Endothelial cell of umbilical vein (primary cell): ENCODE measurements at regions not wholly inside any gene's neighbourhood (a gene's known extent, or its start where the extent isn't known, plus 50 kb on each side); places are given as distances from the start of the nearest gene placed in this dataset.

ENCODE experiments used
- BruUV-seq: library from RNA; stranded (reverse); fragments of 400-500 nt; replicated peaks from 2 replicates; lab custom pipeline; 2021; lab: Mats Ljungman, UMichigan
- CTCF ChIA-PET: fragments of 300-600, 350-600 bp; sonication (Branson Sonifier 250); formaldehyde crosslinking; loops from one replicate; lab custom pipeline; 2021; ENCODE audit warnings: antibody characterized with exemption, inconsistent platforms; lab: Charles Lee
- POLR2A ChIA-PET: fragments of 300-600, 350-600 bp; sonication (Branson Sonifier 250); formaldehyde crosslinking; loops from one replicate; lab custom pipeline; 2021; ENCODE audit warnings: antibody characterized with exemption, inconsistent platforms; lab: Charles Lee
- DNase-seq: peaks from one replicate; pipeline ENCODE4 v3.0.0-alpha.2; 2011; ENCODE audit warnings: low read depth, low spot score
- FAIRE-seq: peaks from 2 replicates; lab custom pipeline; 2011; peaks lifted over from hg19 to GRCh38; lab: Jason Lieb, UNC
- H2AFZ ChIP-seq: 2 replicates; pipeline ENCODE4 v1.6.0; 2012; ENCODE audit warnings: low read depth, low read length, control low read depth, inconsistent platforms
- H3K27ac ChIP-seq: 2 replicates; pipeline ENCODE4 v1.5.1; 2011; ENCODE audit warnings: low read depth, mild to moderate bottlenecking, control low read depth, low read length, moderate library complexity; ENCODE audit not compliant: insufficient read depth
- H3K27me3 ChIP-seq, 2 experiments: 2 replicates each; pipeline versions ENCODE4 v1.6.0 to v1.6.1; 2011; ENCODE audit warnings: low read length in 2 of 2, mixed read lengths in 1 of 2; ENCODE audit not compliant: control insufficient read depth in 2 of 2, insufficient read depth in 2 of 2
- H3K36me3 ChIP-seq, 2 experiments: 2 replicates in 1 of 2; 3 replicates in 1 of 2; pipeline ENCODE4 v1.5.1; 2011; ENCODE audit warnings: low read length in 2 of 2, mild to moderate bottlenecking in 1 of 2, moderate library complexity in 1 of 2; ENCODE audit not compliant: control insufficient read depth in 2 of 2, insufficient read depth in 2 of 2; ENCODE audit errors: extremely low read depth in 1 of 2
- H3K4me1 ChIP-seq: 3 replicates; pipeline ENCODE4 v1.5.1; 2011; ENCODE audit warnings: mild to moderate bottlenecking, low read length; ENCODE audit not compliant: control insufficient read depth, insufficient read depth; ENCODE audit errors: extremely low read depth
- H3K4me2 ChIP-seq: 2 replicates; pipeline ENCODE4 v1.6.1; 2011; ENCODE audit warnings: low read length, control low read depth, mixed read lengths; ENCODE audit not compliant: insufficient read depth
- H3K4me3 ChIP-seq, 3 experiments: fragments of 200-600 bp in 1 of 3; sonication (generic), shearing (Covaris generic) in 1 of 3; replicated peaks in 1 of 3; 2 replicates each; pipeline ENCODE4 v1.5.1; 2011 to 2016; ENCODE audit warnings: control low read depth in 3 of 3, low read length in 3 of 3, mild to moderate bottlenecking in 2 of 3, inconsistent platforms in 1 of 3, low read depth in 1 of 3, moderate library complexity in 1 of 3; ENCODE audit not compliant: insufficient read depth in 1 of 3
- H3K79me2 ChIP-seq: 2 replicates; pipeline ENCODE4 v1.6.0; 2012; ENCODE audit warnings: low read length, inconsistent platforms; ENCODE audit not compliant: control insufficient read depth, insufficient read depth
- H3K9ac ChIP-seq: replicated peaks from 2 replicates; pipeline ENCODE3; 2011; ENCODE audit warnings: low read length, control low read depth; ENCODE audit not compliant: insufficient read depth; ENCODE audit errors: extremely low read depth
- H3K9me1 ChIP-seq: replicated peaks from 3 replicates; pipeline ENCODE4 v1.6.0; 2011; ENCODE audit warnings: mild to moderate bottlenecking, low read length; ENCODE audit not compliant: control insufficient read depth, insufficient read depth; ENCODE audit errors: extremely low read depth
- H3K9me3 ChIP-seq: replicated peaks from 2 replicates; pipeline ENCODE4 v1.5.1; 2012; ENCODE audit warnings: low read length, inconsistent platforms; ENCODE audit not compliant: control insufficient read depth, insufficient read depth
- H4K20me1 ChIP-seq: replicated peaks from 2 replicates; pipeline ENCODE3; 2011; ENCODE audit warnings: mild to moderate bottlenecking, low read length; ENCODE audit not compliant: control insufficient read depth, insufficient read depth; ENCODE audit errors: extremely low read depth
- EZH2 ChIP-seq: IDR thresholded peaks from 2 replicates; pipeline ENCODE4 v1.6.1; 2012; ENCODE audit warnings: borderline replicate concordance, low read depth, mild to moderate bottlenecking, moderate library complexity, low read length, inconsistent platforms; ENCODE audit not compliant: severe bottlenecking
- FOS ChIP-seq: IDR thresholded peaks from 2 replicates; pipeline ENCODE4 v1.6.1; 2011; ENCODE audit warnings: mild to moderate bottlenecking, low read length, moderate library complexity, borderline replicate concordance; ENCODE audit not compliant: insufficient read depth
- GATA2 ChIP-seq: IDR thresholded peaks from 2 replicates; pipeline ENCODE4 v1.7.0; 2011; ENCODE audit warnings: low read depth, mild to moderate bottlenecking, moderate library complexity, mixed read lengths, low read length; ENCODE audit not compliant: insufficient read length, insufficient read depth
- JUN ChIP-seq: IDR thresholded peaks from 2 replicates; pipeline ENCODE4 v1.6.1; 2011; ENCODE audit warnings: borderline replicate concordance, low read depth; ENCODE audit not compliant: insufficient read length, insufficient read depth
- MYC ChIP-seq: IDR thresholded peaks from one replicate; pipeline ENCODE4 v1.6.1; 2011; ENCODE audit warnings: mild to moderate bottlenecking, low read depth, low read length
- POLR2A ChIP-seq: IDR thresholded peaks from 2 replicates; pipeline ENCODE4 v1.6.1; 2012; ENCODE audit warnings: low read depth, mild to moderate bottlenecking, control low read depth, low read length
- POLR2AphosphoS5 ChIP-seq: IDR thresholded peaks from 2 replicates; pipeline ENCODE4 v1.6.1; 2012; ENCODE audit warnings: low read depth, mild to moderate bottlenecking, control low read depth, low read length, moderate library complexity; ENCODE audit not compliant: insufficient read depth
- dilution Hi-C: fragments of 300-500 bp; cut with MboI; formaldehyde crosslinking; loops from one replicate; pipeline ENCODE4 v1.15.0; 2019; ENCODE audit warnings: low sequenced_read_pairs; ENCODE audit not compliant: extremely low pct_ligation_motif_present
- intact Hi-C: fragments of 100-400 bp; cut with micrococcal nuclease; formaldehyde crosslinking; loops from one replicate; pipeline ENCODE4 v1.10.0; 2022
- TF ChIP-seq, protein P1 (sequence below): IDR thresholded peaks from 2 replicates; pipeline ENCODE4 v1.6.1; 2011; ENCODE audit not compliant: insufficient read depth, insufficient read length
- TF ChIP-seq, protein P2 (sequence below), 2 donors: IDR thresholded peaks; 1 replicate in 1 of 2; 2 replicates in 1 of 2; pipeline ENCODE4 v1.5.1; 2011; ENCODE audit warnings: low read length in 2 of 2, mild to moderate bottlenecking in 2 of 2, moderate library complexity in 2 of 2, control low read depth in 1 of 2, inconsistent platforms in 1 of 2, low read depth in 1 of 2; ENCODE audit not compliant: insufficient read depth in 1 of 2; ENCODE audit errors: extremely low read depth in 1 of 2

DNA sequence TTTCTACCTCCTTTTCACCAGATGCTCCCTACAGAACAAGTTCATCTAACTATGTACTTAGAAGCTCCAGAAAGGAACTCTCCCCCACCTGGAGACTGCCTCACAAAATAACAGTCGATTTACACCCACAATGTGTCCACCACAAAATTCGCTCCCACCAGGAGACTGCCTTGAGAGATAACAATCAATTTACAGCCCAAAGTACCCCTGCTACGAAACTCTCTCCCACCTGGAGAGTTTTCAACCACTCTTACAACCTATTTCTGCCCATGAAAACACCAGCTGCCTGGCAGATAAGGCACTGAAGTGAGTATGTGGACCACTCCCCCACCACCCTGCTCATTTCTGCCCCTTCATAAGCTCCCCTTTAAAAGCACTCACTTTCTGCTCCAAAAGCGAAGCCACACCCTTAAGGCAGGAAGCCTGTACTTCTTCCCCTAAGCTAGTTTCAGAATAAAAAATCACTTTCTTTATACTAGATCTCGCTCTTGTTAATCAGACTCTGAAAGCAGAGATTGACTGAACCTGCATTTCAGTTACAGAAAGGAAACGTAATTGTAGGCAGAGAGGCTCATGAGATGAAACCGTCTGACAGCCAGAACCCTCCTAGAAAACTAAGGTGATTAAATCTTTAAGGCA is 94.4 kb upstream of the RBBP8 start:
- Histone ChIP-seq H3K9me3 (no peaks in the 10 kb centered on the region), H3K9me1 (no peaks in the 10 kb centered on the region), H4K20me1 (no peaks in the 10 kb centered on the region), H3K27ac (no peak overlapping the region), H3K79me2 (no peaks in the 10 kb centered on the region), H3K27me3 (peaks cover 50 to 83% of the 10 kb centered on the region in 2 experiments), H3K4me3 (no peak overlapping the region), H3K4me2 (no peak overlapping the region), H2AFZ (no peak overlapping the region), H3K4me1 (no peaks in the 10 kb centered on the region), H3K9ac (no peak overlapping the region), H3K36me3 (no peaks in the 10 kb centered on the region)
- CTCF ChIA-PET = interaction anchor here (1.0 to 2.6 kb wide), 5 partner anchors 9 to 144 kb away, joined by 3 to 7 read pairs (median 4); no protein-coding TSS in a partner anchor
- no peak for DNase-seq
- POLR2A ChIA-PET = no interaction called here
- no peak for FAIRE-seq
- dilution Hi-C loops (no loop called here), intact Hi-C loops (no loop called here)
- BruUV-seq = no TSS peak
- TF ChIP-seq EZH2 (no peak), FOS (no peak), POLR2A (no peak), POLR2AphosphoS5 (no peak), MYC (no peak), GATA2 (no peak), JUN (no peak)
- TF ChIP-seq, protein P1, sequence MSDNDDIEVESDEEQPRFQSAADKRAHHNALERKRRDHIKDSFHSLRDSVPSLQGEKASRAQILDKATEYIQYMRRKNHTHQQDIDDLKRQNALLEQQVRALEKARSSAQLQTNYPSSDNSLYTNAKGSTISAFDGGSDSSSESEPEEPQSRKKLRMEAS = no peak
- TF ChIP-seq, protein P2, sequence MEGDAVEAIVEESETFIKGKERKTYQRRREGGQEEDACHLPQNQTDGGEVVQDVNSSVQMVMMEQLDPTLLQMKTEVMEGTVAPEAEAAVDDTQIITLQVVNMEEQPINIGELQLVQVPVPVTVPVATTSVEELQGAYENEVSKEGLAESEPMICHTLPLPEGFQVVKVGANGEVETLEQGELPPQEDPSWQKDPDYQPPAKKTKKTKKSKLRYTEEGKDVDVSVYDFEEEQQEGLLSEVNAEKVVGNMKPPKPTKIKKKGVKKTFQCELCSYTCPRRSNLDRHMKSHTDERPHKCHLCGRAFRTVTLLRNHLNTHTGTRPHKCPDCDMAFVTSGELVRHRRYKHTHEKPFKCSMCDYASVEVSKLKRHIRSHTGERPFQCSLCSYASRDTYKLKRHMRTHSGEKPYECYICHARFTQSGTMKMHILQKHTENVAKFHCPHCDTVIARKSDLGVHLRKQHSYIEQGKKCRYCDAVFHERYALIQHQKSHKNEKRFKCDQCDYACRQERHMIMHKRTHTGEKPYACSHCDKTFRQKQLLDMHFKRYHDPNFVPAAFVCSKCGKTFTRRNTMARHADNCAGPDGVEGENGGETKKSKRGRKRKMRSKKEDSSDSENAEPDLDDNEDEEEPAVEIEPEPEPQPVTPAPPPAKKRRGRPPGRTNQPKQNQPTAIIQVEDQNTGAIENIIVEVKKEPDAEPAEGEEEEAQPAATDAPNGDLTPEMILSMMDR (IDR thresholded peaks at IDR 0.05; ENCODE audit: extremely low read depth in 1 of 2, insufficient read depth in 1 of 2, low read depth in 1 of 2, low read length in 2 of 2) = no peak
